T47D (cell line): ENCODE measurements at regions not wholly inside any gene's neighbourhood (a gene's known extent, or its start where the extent isn't known, plus 50 kb on each side); places are given as distances from the start of the nearest gene placed in this dataset.
A peak's percentile ranks its signal among the peaks of the same experiment; 100 is the strongest.
"Not testable (repeated sequence)": the region's sequence is repeated elsewhere in the genome, so short reads cannot be mapped to it uniquely, and the experiment has no call there.

Experiments
- DNase-seq, 2 experiments: peaks; one replicate each; pipeline versions ENCODE4 v3.0.0 to v3.0.0-alpha.2; 2011 to 2012; ENCODE audit warnings: low read depth in 1 of 2, low spot score in 1 of 2
- JUND ChIP-seq: IDR thresholded peaks from 2 replicates; pipeline ENCODE4 v1.6.1; 2012; ENCODE audit warnings: low read depth
- in situ Hi-C: cut with HindIII; loops from 2 replicates; pipeline ENCODE4 v1.10.0; 2016; ENCODE audit warnings: low sequenced_read_pairs, low pct_unique_long_range_greater_than_20kb

DNA sequence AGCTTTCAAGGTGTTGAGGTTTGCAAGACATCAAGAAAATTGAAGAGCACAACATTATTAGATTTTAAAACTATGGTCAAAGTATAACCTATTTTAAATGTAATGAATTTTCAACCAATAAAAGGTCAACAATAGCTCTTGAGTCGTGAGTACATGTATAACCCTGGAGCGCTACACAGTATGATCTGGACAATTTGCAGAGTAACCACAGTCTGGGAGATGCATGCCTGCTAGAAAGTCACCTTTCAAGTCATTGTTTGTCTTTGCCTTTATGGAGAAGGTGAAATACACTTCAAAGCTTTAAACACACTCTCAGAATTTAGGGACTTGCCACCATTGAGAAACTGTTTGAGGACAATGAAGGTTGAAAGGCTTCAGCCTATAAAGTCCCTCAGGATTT lies 112.6 kb upstream of the ALCAM start:
- DNase-seq, result no peak
- TF ChIP-seq JUND, result no peak
- in situ Hi-C loops, result no loop called here

DNA sequence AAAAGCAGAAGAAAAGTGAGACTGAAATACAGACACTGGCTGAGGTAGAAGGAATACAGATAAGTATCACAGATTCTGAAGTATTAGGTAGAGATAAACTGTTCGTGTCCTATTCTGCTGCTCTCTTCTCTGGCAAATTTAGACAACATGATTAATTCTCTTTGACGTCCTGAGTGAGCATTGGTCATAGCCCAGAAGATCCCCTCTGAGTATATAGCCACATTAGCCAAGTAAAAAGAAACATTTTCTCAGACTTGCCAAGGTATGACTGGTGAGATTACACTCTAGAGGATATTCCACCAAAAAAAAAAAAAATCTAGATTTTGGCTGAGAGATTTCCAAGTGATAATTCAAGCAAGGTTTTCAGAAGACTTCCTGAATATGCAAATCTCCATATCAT lies 111.4 kb upstream of the ALCAM start:
- in situ Hi-C loops, result no loop called here
- no peak for TF ChIP-seq JUND
- no peak for DNase-seq

DNA sequence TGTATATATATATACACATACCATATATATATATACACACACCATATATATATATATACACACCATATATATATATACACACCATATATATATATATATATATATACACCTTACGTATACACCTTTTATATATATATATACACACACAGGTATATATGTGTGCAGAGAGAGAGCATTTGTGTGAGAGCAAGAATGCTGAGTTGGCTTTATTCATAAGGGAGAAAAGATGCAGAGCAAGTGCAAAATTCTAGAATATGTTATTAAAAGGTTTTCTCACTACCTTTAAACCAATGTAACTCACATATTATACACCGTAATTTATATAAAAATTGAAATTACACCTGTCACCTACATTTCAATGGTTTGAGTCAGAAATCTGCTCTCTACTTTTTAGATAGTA lies 107.2 kb upstream of the ALCAM start:
- no peak for TF ChIP-seq JUND
- DNase-seq, result no peak
- in situ Hi-C loops, result no loop called here

DNA sequence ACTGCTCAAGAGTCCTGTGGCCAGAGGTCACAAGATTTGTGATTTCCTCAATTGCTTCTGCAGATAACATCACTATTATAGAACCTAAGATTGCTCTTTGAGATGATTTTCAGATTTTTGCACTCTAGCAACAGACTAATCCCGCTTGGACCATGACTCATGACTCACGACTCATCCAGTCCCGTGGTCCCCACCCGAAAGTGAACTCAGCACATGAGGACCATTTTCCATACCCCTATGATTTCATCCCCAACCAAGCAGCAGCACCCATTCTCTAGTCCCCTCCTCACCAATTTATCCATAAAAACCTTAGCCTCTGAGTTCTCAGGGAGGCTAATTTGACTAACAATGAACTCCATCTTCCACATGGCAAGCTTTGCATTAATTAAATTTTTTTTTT lies 106.3 kb upstream of the ALCAM start:
- DNase-seq, result no peak
- in situ Hi-C loops, result no loop called here
- TF ChIP-seq JUND, result no peak

DNA sequence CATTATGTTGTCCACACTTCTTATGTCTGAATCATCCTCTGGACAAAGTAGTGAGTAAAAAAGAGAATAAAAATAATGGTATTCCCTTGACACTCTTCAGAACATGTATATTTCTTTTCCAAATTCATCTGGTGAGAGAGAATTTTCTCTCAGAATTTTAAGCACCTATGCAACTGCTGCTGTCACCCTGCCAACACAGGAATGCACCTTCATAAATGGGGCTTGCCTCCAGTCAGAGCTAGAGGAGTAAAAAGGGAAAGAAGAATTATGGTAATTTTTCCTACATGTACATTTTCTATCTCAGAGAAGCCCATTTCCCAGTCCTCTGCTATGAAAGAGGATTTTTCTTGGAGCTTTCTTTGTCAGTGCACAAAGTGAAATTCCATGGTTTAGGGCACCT lies 92.2 kb upstream of the ALCAM start:
- DNase-seq, result peak in 1 of 2 experiments; percentile 6
- no peak for TF ChIP-seq JUND
- in situ Hi-C loops, result no loop called here

DNA sequence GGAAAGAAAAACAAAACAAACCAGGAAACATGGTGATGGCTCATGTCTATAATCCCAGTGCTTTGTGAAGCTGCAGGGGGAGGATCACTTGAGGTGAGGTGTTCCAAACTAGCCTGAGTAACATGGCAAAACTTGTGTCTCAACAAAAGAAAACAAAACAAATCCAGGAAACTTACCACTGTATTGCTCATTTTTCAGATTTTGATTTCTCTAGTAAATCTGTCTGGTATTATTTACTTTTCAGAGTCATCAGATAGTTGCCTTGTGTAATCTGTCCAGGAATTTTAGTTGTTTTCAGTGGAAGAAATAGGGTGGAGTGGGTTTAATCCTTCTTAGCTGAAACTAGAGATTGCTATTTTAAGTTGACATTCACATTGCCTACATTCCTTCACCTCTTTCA lies 91.8 kb upstream of the ALCAM start:
- no peak for DNase-seq
- in situ Hi-C loops, result no loop called here
- no peak for TF ChIP-seq JUND

DNA sequence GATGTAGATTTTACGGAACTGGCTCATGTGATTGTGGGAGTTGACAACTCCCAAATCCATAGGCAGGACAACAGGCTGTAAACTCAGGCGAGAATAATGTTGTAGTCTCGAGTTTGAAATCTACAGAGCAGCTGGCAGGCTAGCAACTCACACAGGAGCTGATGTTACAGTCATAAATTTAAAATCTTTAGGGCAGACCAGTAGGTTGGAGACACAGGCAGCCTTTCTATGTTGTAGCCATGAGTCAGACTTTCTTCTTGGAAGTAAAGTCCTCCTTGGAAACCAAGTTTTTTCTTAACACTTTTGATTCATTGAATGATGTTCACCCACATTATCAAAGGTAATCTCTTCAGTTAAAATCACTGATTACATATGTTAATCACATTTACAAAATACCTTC lies 89.1 kb upstream of the ALCAM start:
- no peak for TF ChIP-seq JUND
- no peak for DNase-seq
- in situ Hi-C loops, result no loop called here

DNA sequence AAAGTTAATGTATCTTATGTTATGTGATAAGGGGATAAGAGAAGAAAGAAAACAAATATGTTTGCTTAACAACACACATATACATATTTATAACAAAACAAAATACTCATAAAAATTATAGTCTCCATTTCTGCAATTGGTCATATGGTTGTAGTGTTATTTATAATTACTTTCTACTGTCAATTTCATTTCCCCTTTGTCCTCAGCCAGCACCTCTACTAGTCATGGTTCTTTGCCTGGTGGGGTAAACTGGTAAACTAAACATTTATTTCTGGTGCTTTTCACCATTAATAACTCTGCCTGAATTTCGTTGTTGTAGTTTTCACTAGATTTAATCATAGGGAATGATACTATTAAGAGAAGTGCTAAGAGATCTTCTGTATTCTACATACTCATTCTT lies 88.0 kb upstream of the ALCAM start:
- DNase-seq, result no peak
- TF ChIP-seq JUND, result no peak
- in situ Hi-C loops, result no loop called here

DNA sequence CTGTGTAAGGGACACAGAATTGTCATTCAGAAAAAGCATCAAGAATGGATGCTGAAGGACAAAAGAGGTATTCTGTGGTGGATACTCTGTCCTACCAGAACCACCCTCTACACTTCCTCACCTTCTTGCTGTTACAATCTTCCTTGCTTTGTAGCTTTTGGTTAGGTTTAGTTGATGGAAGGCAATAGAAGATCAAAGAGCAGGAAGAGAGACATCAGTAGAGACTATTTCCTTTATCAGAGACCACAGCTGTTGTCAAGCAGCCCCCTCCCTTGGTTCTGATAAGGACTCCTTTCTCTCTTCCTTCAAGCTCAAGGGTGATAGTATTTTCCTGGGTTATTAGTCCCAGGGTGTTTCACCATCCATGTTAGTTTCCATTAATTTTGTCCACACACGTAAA lies 84.7 kb upstream of the ALCAM start:
- TF ChIP-seq JUND, result no peak
- DNase-seq, result no peak
- in situ Hi-C loops, result no loop called here

DNA sequence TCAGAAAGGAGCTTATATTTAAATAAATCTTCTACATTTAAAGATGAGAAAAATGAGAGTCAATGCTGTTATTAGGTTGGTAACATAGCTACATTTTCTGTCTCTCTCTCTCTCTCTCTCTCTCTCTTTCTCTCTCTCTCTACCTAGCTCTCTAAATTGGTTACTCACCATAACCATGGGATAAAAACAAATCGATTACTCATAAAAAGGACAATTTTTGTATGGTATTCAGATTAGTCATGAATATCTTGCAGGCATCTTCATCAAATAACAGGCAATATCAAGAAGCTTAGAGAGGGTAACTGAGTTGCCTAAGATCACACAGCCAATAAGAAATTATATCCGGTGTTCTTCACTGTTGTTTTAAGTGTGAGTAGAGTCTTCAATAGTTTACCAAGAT lies 81.8 kb upstream of the ALCAM start:
- DNase-seq, result no peak
- no peak for TF ChIP-seq JUND
- in situ Hi-C loops, result no loop called here

DNA sequence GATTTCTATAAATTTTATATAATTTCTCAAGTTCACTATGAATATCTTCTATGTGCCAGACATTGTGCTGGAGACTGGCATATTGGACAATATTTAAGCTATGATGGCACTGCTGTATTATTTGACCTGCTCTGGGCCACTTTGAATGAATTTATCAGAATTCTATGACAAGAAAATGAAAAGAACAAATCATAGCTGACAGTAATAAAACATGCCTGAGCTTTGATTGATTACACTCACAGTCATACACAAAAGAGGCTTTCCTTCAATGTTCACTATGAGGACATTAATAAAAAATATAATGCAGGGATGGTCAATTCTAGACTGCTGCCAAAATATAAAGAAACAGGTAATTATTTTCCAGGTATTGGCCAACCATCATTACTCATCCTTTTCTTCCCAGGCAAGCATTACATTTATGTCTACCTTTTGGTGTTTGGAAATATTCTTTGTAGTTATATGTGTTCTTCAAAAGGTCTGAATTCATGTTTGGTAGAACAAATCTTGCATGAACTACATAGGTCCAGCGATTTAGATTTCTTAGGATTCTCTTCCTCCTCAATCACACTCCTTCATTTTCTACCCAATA lies 81.0 kb upstream of the ALCAM start:
- TF ChIP-seq JUND, result no peak
- DNase-seq, result no peak
- in situ Hi-C loops, result no loop called here

DNA sequence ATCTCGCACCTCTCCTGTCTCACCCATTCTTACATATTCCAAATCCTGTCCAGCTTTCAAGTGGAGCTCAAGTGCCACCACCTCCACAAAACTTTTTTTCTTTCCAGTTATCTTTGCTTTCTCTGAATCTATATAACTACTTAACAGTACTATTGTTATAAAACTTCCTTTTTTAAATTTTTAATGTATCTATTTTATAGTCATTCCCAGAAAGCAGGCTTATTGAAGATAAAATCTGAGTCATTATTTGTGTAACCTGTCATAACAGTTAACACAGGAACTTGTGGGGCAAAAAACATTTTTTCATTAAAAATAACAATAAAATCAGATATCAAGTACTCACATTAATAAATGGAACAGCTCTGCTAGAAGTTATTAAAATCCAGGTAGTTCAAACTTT lies 73.3 kb upstream of the ALCAM start:
- in situ Hi-C loops, result no loop called here
- TF ChIP-seq JUND, result no peak
- DNase-seq, result no peak

DNA sequence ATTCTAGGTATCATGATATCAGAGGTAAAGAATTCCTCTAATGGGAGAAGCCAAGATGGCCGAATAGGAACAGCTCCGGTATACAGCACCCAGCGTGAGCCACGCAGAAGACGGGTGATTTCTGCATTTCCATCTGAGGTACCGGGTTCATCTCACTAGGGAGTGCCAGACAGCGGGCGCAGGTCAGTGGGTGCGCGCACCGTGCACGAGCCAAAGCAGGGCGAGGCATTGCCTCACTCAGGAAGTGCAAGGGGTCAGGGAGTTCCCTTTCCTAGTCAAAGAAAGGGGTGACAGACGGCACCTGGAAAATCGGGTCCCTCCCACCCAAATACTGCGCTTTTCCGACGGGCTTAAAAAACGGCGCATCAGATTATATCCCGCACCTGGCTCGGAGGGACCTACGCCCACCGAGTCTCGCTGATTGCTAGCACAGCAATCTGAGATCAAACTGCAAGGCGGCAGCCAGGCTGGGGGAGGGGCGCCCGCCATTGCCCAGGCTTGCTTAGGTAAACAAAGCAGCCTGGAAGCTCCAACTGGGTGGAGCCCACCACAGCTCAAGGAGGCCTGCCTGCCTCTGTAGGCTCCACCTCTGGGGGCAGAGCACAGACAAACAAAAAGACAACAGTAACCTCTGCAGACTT lies 70.4 kb upstream of the ALCAM start:
- in situ Hi-C loops, DNase-seq: not testable (repeated sequence)

DNA sequence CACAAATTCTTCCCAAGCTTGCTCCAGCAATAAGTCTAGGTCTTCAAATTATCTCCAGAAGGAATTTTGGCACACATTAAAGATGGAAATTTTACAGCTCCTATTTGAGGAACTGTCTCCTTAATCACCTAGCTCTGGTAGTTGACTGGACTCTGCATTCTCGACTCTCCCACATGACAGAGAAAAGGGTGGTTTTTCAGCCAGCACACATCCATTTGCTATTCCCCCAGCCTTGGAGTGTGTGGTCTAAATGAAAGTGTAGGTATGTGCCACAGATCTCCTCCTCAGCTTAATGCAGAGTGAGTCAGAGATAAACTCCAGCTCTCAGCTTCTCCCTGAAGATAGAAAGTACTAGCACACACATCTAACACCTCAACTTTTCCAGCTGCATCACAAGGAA lies 62.2 kb upstream of the ALCAM start:
- in situ Hi-C loops, result no loop called here
- DNase-seq, result no peak
- no peak for TF ChIP-seq JUND

DNA sequence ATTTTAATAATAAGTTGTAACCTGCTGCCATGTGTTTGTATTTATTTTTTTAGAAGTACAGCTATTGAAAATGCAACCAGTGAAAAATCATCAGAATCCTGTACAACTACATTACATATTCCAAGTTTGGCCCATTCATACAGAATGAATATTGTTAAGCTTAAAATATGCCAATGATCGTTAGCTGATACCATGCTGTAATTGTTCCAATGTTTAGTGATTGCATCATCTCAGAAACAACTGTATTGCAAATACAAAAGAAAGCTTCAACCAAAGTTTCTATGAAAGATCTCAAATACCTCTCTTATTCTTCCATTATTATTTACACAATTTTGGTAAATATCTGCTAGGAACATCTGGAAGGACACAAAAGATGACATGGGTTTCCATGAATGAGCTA lies 51.6 kb upstream of the ALCAM start:
- DNase-seq, result no peak
- no peak for TF ChIP-seq JUND
- in situ Hi-C loops, result no loop called here
